Stimulated activated CD4-positive, alpha-beta T cell treated with anti-CD3 and anti-CD28 coated beads, Interleukin-4, amount 100 ng/mL, for 4 hours (primary cell): ENCODE measurements at regions not wholly inside any gene's neighbourhood (a gene's known extent, or its start where the extent isn't known, plus 50 kb on each side); places are given as distances from the start of the nearest gene placed in this dataset.
"Not testable (repeated sequence)": the region's sequence is repeated elsewhere in the genome, so short reads cannot be mapped to it uniquely, and the experiment has no call there.

Experiments used
- DNase-seq, 2 experiments: peaks; one replicate each; pipeline ENCODE4 v3.0.0-alpha.2; 2020

GRCh38 chr2:145787597-145788361 is 1267.9 kb upstream of the ZEB2 start:
- DNase-seq: not testable (repeated sequence)

- DNase-seq: not testable (repeated sequence)
Observed at GRCh38 chr2:145782607-145783006, 1262.7 kb upstream of the ZEB2 start.

- DNase-seq: no peak
Observed at GRCh38 chr2:145777914-145778313, 1258.0 kb upstream of the ZEB2 start.

GRCh38 chr2:145777297-145777696 is 1257.4 kb upstream of the ZEB2 start:
- DNase-seq: no peak

- DNase-seq: no peak
Observed at GRCh38 chr2:145775591-145775990, 1255.7 kb upstream of the ZEB2 start.

GRCh38 chr2:145771525-145771924 is 1251.6 kb upstream of the ZEB2 start:
- DNase-seq: no peak

GRCh38 chr2:145769011-145769716 is 1249.2 kb upstream of the ZEB2 start:
- DNase-seq: no peak

- DNase-seq: no peak
Observed at GRCh38 chr2:145765874-145766273, 1246.0 kb upstream of the ZEB2 start.

- DNase-seq: no peak
Observed at GRCh38 chr2:145764631-145765030, 1244.7 kb upstream of the ZEB2 start.

GRCh38 chr2:145760781-145761649 is 1241.1 kb upstream of the ZEB2 start:
- no peak for DNase-seq

GRCh38 chr2:145759228-145759915 is 1239.5 kb upstream of the ZEB2 start:
- no peak for DNase-seq

- DNase-seq: no peak
Observed at GRCh38 chr2:145757503-145758246, 1237.8 kb upstream of the ZEB2 start.

GRCh38 chr2:145755019-145755837 is 1235.3 kb upstream of the ZEB2 start:
- no peak for DNase-seq

GRCh38 chr2:145753966-145754365 is 1234.0 kb upstream of the ZEB2 start:
- DNase-seq: no peak

GRCh38 chr2:145753041-145753608 is 1233.2 kb upstream of the ZEB2 start:
- DNase-seq: no peak

- no peak for DNase-seq
Observed at GRCh38 chr2:145752091-145752806, 1232.3 kb upstream of the ZEB2 start.

- DNase-seq: no peak
Observed at GRCh38 chr2:145751629-145752028, 1231.7 kb upstream of the ZEB2 start.

GRCh38 chr2:145751155-145751554 is 1231.2 kb upstream of the ZEB2 start:
- DNase-seq: no peak

- no peak for DNase-seq
Observed at GRCh38 chr2:145750612-145751011, 1230.7 kb upstream of the ZEB2 start.

GRCh38 chr2:145750144-145750543 is 1230.2 kb upstream of the ZEB2 start:
- DNase-seq: no peak
